SK-N-SH (cell line): ENCODE measurements at regions not wholly inside any gene's neighbourhood (a gene's known extent, or its start where the extent isn't known, plus 50 kb on each side); places are given as distances from the start of the nearest gene placed in this dataset.

ENCODE experiments used
- CTCF ChIA-PET: fragments of 300-600, 350-600 bp; formaldehyde crosslinking; extraction: SDS; loops from one replicate; lab custom pipeline; 2021; lab: Yijun Ruan, JAX
- POLR2A ChIA-PET: fragments of 350-600 bp; sonication (Branson Sonifier 250); formaldehyde crosslinking; extraction: SDS; loops from one replicate; lab custom pipeline; 2020; ENCODE audit warnings: antibody characterized with exemption, inconsistent platforms; lab: Yijun Ruan, JAX
- DNase-seq: peaks from one replicate; pipeline ENCODE4 v3.0.0; 2012
- H2AFZ ChIP-seq: fragments of 200-600 bp; sonication (generic); 2 replicates; pipeline ENCODE4 v1.8.1; 2016; ENCODE audit warnings: antibody characterized with exemption, mild to moderate bottlenecking, low read depth
- H3F3A ChIP-seq: fragments of 200-600 bp; sonication (generic); replicated peaks from 2 replicates; pipeline ENCODE3; 2016; ENCODE audit warnings: antibody characterized with exemption, mild to moderate bottlenecking; ENCODE audit not compliant: insufficient read depth
- H3K27ac ChIP-seq, 2 experiments: fragments of 200-500 bp in 1 of 2; fragments of 200-600 bp in 1 of 2; sonication (Bioruptor generic) in 1 of 2; sonication (generic), shearing (Covaris generic) in 1 of 2; 2 replicates each; pipeline versions ENCODE4 v1.5.1 to v1.6.1; 2014 to 2016; ENCODE audit warnings: low read depth in 2 of 2, inconsistent platforms in 1 of 2, low read length in 1 of 2, mild to moderate bottlenecking in 1 of 2, mixed read lengths in 1 of 2
- H3K27me3 ChIP-seq: fragments of 200-600 bp; sonication (generic), shearing (Covaris generic); 2 replicates; pipeline ENCODE4 v1.6.1; 2016; ENCODE audit warnings: mixed run types; ENCODE audit not compliant: insufficient read depth
- H3K36me3 ChIP-seq, 2 experiments: fragments of 200-500 bp in 1 of 2; fragments of 200-600 bp in 1 of 2; sonication (Bioruptor generic) in 1 of 2; sonication (generic) in 1 of 2; replicated peaks in 1 of 2; 2 replicates each; pipeline versions ENCODE3 to v1.5.1; 2014 to 2016; ENCODE audit warnings: low read length in 1 of 2, mild to moderate bottlenecking in 1 of 2; ENCODE audit not compliant: insufficient read depth in 2 of 2, control insufficient read depth in 1 of 2
- H3K4me1 ChIP-seq, 2 experiments: fragments of 200-500 bp in 1 of 2; fragments of 200-600 bp in 1 of 2; sonication (Bioruptor generic) in 1 of 2; sonication (generic), shearing (Covaris generic) in 1 of 2; 2 replicates each; pipeline versions ENCODE4 v1.5.1 to v1.6.1; 2014 to 2016; ENCODE audit warnings: low read depth in 1 of 2, low read length in 1 of 2, mixed run types in 1 of 2; ENCODE audit not compliant: insufficient read depth in 2 of 2, control insufficient read depth in 1 of 2
- H3K4me2 ChIP-seq: fragments of 200-600 bp; sonication (generic), shearing (Covaris generic); 2 replicates; pipeline ENCODE4 v1.6.1; 2017; ENCODE audit warnings: mixed run types
- H3K4me3 ChIP-seq, 2 experiments: fragments of 200-500 bp in 1 of 2; fragments of 200-600 bp in 1 of 2; sonication (Bioruptor generic) in 1 of 2; sonication (generic), shearing (Covaris generic) in 1 of 2; 2 replicates each; pipeline versions ENCODE4 v1.5.1 to v1.8.1; 2014 to 2016; ENCODE audit warnings: low read depth in 2 of 2, inconsistent platforms in 1 of 2, low read length in 1 of 2, mild to moderate bottlenecking in 1 of 2, mixed read lengths in 1 of 2, moderate library complexity in 1 of 2
- H3K79me2 ChIP-seq: fragments of 200-600 bp; sonication (generic); 2 replicates; pipeline ENCODE4 v1.8.1; 2017; ENCODE audit warnings: mild to moderate bottlenecking; ENCODE audit not compliant: insufficient read depth
- H3K9ac ChIP-seq: fragments of 200-600 bp; sonication (generic); 2 replicates; pipeline ENCODE4 v1.6.1; 2017; ENCODE audit warnings: mixed run types
- H3K9me2 ChIP-seq: fragments of 200-600 bp; sonication (generic); 2 replicates; pipeline ENCODE4 v1.6.1; 2017; ENCODE audit warnings: mixed run types
- H3K9me3 ChIP-seq: fragments of 200-600 bp; sonication (generic); 2 replicates; pipeline ENCODE4 v1.6.1; 2017; ENCODE audit warnings: mixed run types, mild to moderate bottlenecking, moderate library complexity
- H4K20me1 ChIP-seq: fragments of 200-600 bp; sonication (generic); 2 replicates; pipeline ENCODE4 v1.6.1; 2017; ENCODE audit warnings: mild to moderate bottlenecking, mixed run types; ENCODE audit not compliant: insufficient read depth
- CTCF ChIP-seq: fragments of 200-600 bp; sonication (generic); IDR thresholded peaks from 2 replicates; pipeline ENCODE4 v1.6.1; 2017; ENCODE audit warnings: antibody characterized with exemption, mild to moderate bottlenecking, moderate library complexity
- ELF1 ChIP-seq: IDR thresholded peaks from 2 replicates; pipeline ENCODE4 v1.4.0; 2012
- EZH2phosphoT487 ChIP-seq: fragments of 200-600 bp; sonication (generic); IDR thresholded peaks from 2 replicates; pipeline ENCODE4 v1.6.1; 2017; ENCODE audit warnings: low read depth, mixed run types, mild to moderate bottlenecking, antibody characterized with exemption, moderate library complexity, borderline replicate concordance
- FOXJ3 ChIP-seq: sonication (generic); formaldehyde crosslinking; IDR thresholded peaks from 2 replicates; pipeline ENCODE4 v1.5.1; 2020; ENCODE audit warnings: mild to moderate bottlenecking, missing genetic modification reagents
- FOXM1 ChIP-seq: IDR thresholded peaks from 2 replicates; pipeline ENCODE4 v1.4.0; 2012; ENCODE audit warnings: low read depth, mild to moderate bottlenecking
- JUND ChIP-seq: IDR thresholded peaks from 2 replicates; pipeline ENCODE4 v1.4.0; 2012
- MAX ChIP-seq: IDR thresholded peaks from 2 replicates; pipeline ENCODE4 v1.4.0; 2012; ENCODE audit warnings: low read depth
- MEF2A ChIP-seq: IDR thresholded peaks from 2 replicates; pipeline ENCODE4 v1.4.0; 2012; ENCODE audit warnings: low read depth, borderline replicate concordance
- MXI1 ChIP-seq: IDR thresholded peaks from 2 replicates; pipeline ENCODE4 v1.6.1; 2012; ENCODE audit warnings: mild to moderate bottlenecking, low read depth, low read length, improper control_type of control experiment
- NFIC ChIP-seq: IDR thresholded peaks from 2 replicates; pipeline ENCODE4 v1.4.0; 2012; ENCODE audit warnings: borderline replicate concordance
- NRF1 ChIP-seq: IDR thresholded peaks from 2 replicates; pipeline ENCODE4 v1.6.1; 2012; ENCODE audit warnings: low read depth, mild to moderate bottlenecking, low read length
- PBX3 ChIP-seq: IDR thresholded peaks from 2 replicates; pipeline ENCODE4; 2012
- RCOR1 ChIP-seq: fragments of 150-350 bp; IDR thresholded peaks from 2 replicates; pipeline ENCODE4 v1.6.1; 2017; ENCODE audit warnings: antibody characterized with exemption, low read length
- REST ChIP-seq: IDR thresholded peaks from 2 replicates; pipeline ENCODE4 v1.6.1; 2012; ENCODE audit warnings: mild to moderate bottlenecking, low read depth, low read length, moderate library complexity
- SMC3 ChIP-seq: IDR thresholded peaks from 2 replicates; pipeline ENCODE4 v1.6.1; 2012; ENCODE audit warnings: low read depth, low read length, improper control_type of control experiment
- USF1 ChIP-seq: IDR thresholded peaks from 2 replicates; pipeline ENCODE4 v1.4.0; 2012; ENCODE audit warnings: low read depth, borderline replicate concordance
- YY1 ChIP-seq: IDR thresholded peaks from 2 replicates; pipeline ENCODE4 v1.4.0; 2012; ENCODE audit warnings: low read depth, mild to moderate bottlenecking
- WGBS: methylation state at CpG from one replicate; pipeline ENCODE4 v1.1.6; 2017; ENCODE audit warnings: low lambda C conversion rate; 5-methylcytosine and 5-hydroxymethylcytosine counted together

GRCh38 chr10:53007527-53007842, 234.9 kb upstream of the MBL2 start:
- H2AFZ ChIP-seq = no peak overlapping the region

More at GRCh38 chr10:53007527-53007842, 234.9 kb upstream of the MBL2 start:
- H3K4me1 ChIP-seq = no peaks in the 10 kb centered on the region
- no peaks in the 10 kb centered on the region for H3K9me3 ChIP-seq
- no peak overlapping the region for H3K27ac ChIP-seq
- H3F3A ChIP-seq = no peaks in the 10 kb centered on the region
- H3K9ac ChIP-seq = no peak overlapping the region
- H3K4me2 ChIP-seq = no peak overlapping the region
- TF ChIP-seq CTCF (no peak), MEF2A (no peak), REST (no peak), PBX3 (no peak), ELF1 (no peak), FOXM1 (no peak), FOXJ3 (CRISPR knock-in tag) (no peak), NRF1 (no peak), YY1 (no peak), MAX (no peak), USF1 (no peak), JUND (no peak), EZH2phosphoT487 (no peak), RCOR1 (no peak), NFIC (no peak), SMC3 (no peak), MXI1 (no peak)
- no peaks in the 10 kb centered on the region for H3K79me2 ChIP-seq
- no peaks in the 10 kb centered on the region for H3K27me3 ChIP-seq
- WGBS = 58% methylated on average over 1 of the region's 1 CpG
- H3K9me2 ChIP-seq = no peaks in the 10 kb centered on the region
- H3K36me3 ChIP-seq = no peaks in the 10 kb centered on the region
- POLR2A ChIA-PET = no interaction called here
- no peaks in the 10 kb centered on the region for H4K20me1 ChIP-seq
- CTCF ChIA-PET = interaction anchor here (0.8 to 1.1 kb wide), 2 partner anchors 15 kb away, joined by 3 read pairs; no protein-coding TSS in a partner anchor
- H3K4me3 ChIP-seq = no peak overlapping the region
- DNase-seq = no peak
